Mammary epithelial cell (primary cell): ENCODE measurements at regions not wholly inside any gene's neighbourhood (a gene's known extent, or its start where the extent isn't known, plus 50 kb on each side); places are given as distances from the start of the nearest gene placed in this dataset.

Experiments used
- CTCF ChIP-seq, 2 donors: IDR thresholded peaks in 1 of 2; conservative IDR thresholded peaks in 1 of 2; 2 replicates each; pipeline ENCODE4 v1.5.1; 2011 to 2012; ENCODE audit warnings: inconsistent platforms in 2 of 2, low read length in 2 of 2, mild to moderate bottlenecking in 2 of 2, control low read depth in 1 of 2, low read depth in 1 of 2; ENCODE audit not compliant: insufficient read depth in 1 of 2; ENCODE audit errors: extremely low read depth in 1 of 2
- EZH2 ChIP-seq: IDR thresholded peaks from 2 replicates; pipeline ENCODE4 v1.6.1; 2012; ENCODE audit warnings: low read length, inconsistent platforms, borderline replicate concordance

GRCh38 chr11:109076870-109077269 is 345.1 kb upstream of the C11orf87 start:
- no peak for TF ChIP-seq EZH2
- TF ChIP-seq CTCF (conservative IDR thresholded peaks at IDR 0.05 in 1 of 2, IDR thresholded peaks at IDR 0.05 in 1 of 2; ENCODE audit: extremely low read depth in 1 of 2, insufficient read depth in 1 of 2, low read depth in 1 of 2, low read length in 2 of 2) = no peak
